DOHH2 (cell line): ENCODE measurements at regions not wholly inside any gene's neighbourhood (a gene's known extent, or its start where the extent isn't known, plus 50 kb on each side); places are given as distances from the start of the nearest gene placed in this dataset.
"Not testable (repeated sequence)": the region's sequence is repeated elsewhere in the genome, so short reads cannot be mapped to it uniquely, and the experiment has no call there.

Source experiments
- CTCF ChIP-seq: fragments of 200-600 bp; sonication (generic); IDR thresholded peaks from one replicate; pipeline ENCODE4 v1.5.1; 2014; ENCODE audit warnings: antibody characterized with exemption, mild to moderate bottlenecking, low read depth, low read length; ENCODE audit not compliant: poor library complexity, severe bottlenecking
- EZH2phosphoT487 ChIP-seq: fragments of 200-600 bp; sonication (generic); IDR thresholded peaks from 2 replicates; pipeline ENCODE4 v1.6.1; 2017; ENCODE audit warnings: borderline replicate concordance, mild to moderate bottlenecking, antibody characterized with exemption, low read length, moderate library complexity, mixed read lengths

- not testable (repeated sequence) for TF ChIP-seq CTCF, EZH2phosphoT487
These were observed 72.0 kb upstream of the LRPPRC start for GRCh38 chr2:44067791-44068181.
